ENCODE measurements at regions not wholly inside any gene's neighbourhood (a gene's known extent, or its start where the extent isn't known, plus 50 kb on each side); places are given as distances from the start of the nearest gene placed in this dataset.

GRCh38 chr5:149441986-149442385 is 62.9 kb upstream of the IL17B start:
- DNase-seq (ENCODE audit: low spot score), result no peak
- intact Hi-C loops (cut with DNase I), result loop anchor here (1.0 to 5.0 kb wide), 2 partner anchors 109 to 175 kb away; partner anchors contain the start of gene CSNK1A1

GRCh38 chr5:149441194-149441753 is 62.2 kb upstream of the IL17B start:
- intact Hi-C loops (cut with DNase I), result loop anchor here (5.0 kb wide), 1 partner anchor 176 kb away; no protein-coding TSS in a partner anchor
- no peak for DNase-seq (ENCODE audit: low spot score)

- intact Hi-C loops (cut with DNase I), result loop anchor here (5.0 kb wide), 1 partner anchor 177 kb away; no protein-coding TSS in a partner anchor
- DNase-seq (ENCODE audit: low spot score), result no peak
Observed at GRCh38 chr5:149439899-149440542, 60.9 kb upstream of the IL17B start.

GRCh38 chr5:149438711-149439132 is 59.6 kb upstream of the IL17B start:
- intact Hi-C loops (cut with DNase I), result no loop called here
- DNase-seq (ENCODE audit: low spot score), result no peak

GRCh38 chr5:149438281-149438680 is 59.2 kb upstream of the IL17B start:
- DNase-seq (ENCODE audit: low spot score), result no peak
- intact Hi-C loops (cut with DNase I), result no loop called here

- DNase-seq (ENCODE audit: low spot score), result no peak
- intact Hi-C loops (cut with DNase I), result no loop called here
Observed at GRCh38 chr5:149437391-149438040, 58.4 kb upstream of the IL17B start.

- DNase-seq (ENCODE audit: low spot score), result no peak
- intact Hi-C loops (cut with DNase I), result no loop called here
Observed at GRCh38 chr5:149435660-149436059, 56.6 kb upstream of the IL17B start.

GRCh38 chr5:149435015-149435376 is 55.9 kb upstream of the IL17B start:
- DNase-seq (ENCODE audit: low spot score), result no peak
- intact Hi-C loops (cut with DNase I), result no loop called here

GRCh38 chr5:149434162-149435014 is 55.3 kb upstream of the IL17B start:
- intact Hi-C loops (cut with DNase I), result loop anchor here (5.0 kb wide), 2 partner anchors 112 to 162 kb away; partner anchors contain the start of gene AFAP1L1
- no peak for DNase-seq (ENCODE audit: low spot score)

- DNase-seq (ENCODE audit: low spot score), result no peak
- intact Hi-C loops (cut with DNase I), result loop anchor here (5.0 kb wide), 2 partner anchors 111 to 161 kb away; partner anchors contain the start of gene AFAP1L1
Observed at GRCh38 chr5:149433524-149434131, 54.5 kb upstream of the IL17B start.

GRCh38 chr5:149432911-149433401 is 53.9 kb upstream of the IL17B start:
- intact Hi-C loops (cut with DNase I), result loop anchor here (5.0 kb wide), 2 partner anchors 111 to 161 kb away; partner anchors contain the start of gene AFAP1L1
- no peak for DNase-seq (ENCODE audit: low spot score)

GRCh38 chr5:149432376-149432775 is 53.3 kb upstream of the IL17B start:
- DNase-seq (ENCODE audit: low spot score), result no peak
- intact Hi-C loops (cut with DNase I), result loop anchor here (5.0 kb wide), 2 partner anchors 110 to 160 kb away; partner anchors contain the start of gene AFAP1L1

- intact Hi-C loops (cut with DNase I), result loop anchor here (5.0 kb wide), 2 partner anchors 108 to 158 kb away; partner anchors contain the start of gene AFAP1L1
- DNase-seq (ENCODE audit: low spot score), result peak; percentile 83
Observed at GRCh38 chr5:149429839-149430721, 51.0 kb upstream of the IL17B start.

Small RNAs in the stretch of these regions (microRNA-seq; reads per million reads assigned to microRNA genes)
- gene MIR145, result 4,081 reads per million, percentile 91 among the genes with 10 or more reads in this experiment
